VCaP (cell line): ENCODE measurements at regions not wholly inside any gene's neighbourhood (a gene's known extent, or its start where the extent isn't known, plus 50 kb on each side); places are given as distances from the start of the nearest gene placed in this dataset.

Experiments
- H3K27ac ChIP-seq: fragments of 450-650 bp; 2 replicates; pipeline ENCODE4 v1.5.1; 2017
- TF ChIP-seq, protein P1 (sequence below): fragments of 450-650 bp; conservative IDR thresholded peaks from 2 replicates; pipeline ENCODE4 v1.5.1; 2017; ENCODE audit warnings: mild to moderate bottlenecking, moderate library complexity

DNA sequence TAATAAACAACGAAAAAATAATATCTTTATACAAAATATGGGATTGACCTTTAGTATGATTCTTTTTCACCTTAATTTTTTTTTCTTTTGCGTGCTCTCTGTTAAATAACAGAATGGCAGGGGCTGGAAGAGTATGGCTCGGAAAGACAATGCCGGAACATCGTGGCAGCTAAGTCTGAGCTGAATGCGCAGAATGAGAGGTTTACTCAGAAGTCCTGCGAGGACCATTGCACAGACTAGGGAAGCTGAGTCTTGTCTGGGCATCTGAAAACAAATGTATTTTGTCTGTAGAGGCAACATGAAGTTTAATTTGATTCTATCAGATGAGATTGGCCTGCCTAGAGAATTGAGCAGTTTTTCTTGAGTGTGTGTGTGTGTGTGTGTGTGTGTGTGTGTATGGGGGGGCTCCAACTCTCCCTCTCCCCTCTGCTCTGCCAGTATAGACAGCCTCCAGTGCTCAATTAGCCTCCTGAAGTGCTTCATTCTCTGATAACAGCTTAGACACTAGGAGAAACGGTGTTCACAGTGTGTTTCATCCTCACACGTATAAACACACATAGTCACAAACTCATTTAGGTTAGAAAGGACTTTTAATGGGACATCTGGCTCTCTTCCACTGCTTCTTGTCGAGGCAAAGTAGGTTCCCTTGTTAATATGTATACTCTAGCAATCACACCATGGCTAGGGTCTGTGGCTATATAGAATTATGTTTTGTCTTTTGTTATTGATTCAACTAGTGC lies 244.3 kb upstream of the SORL1-AS1 start:
- TF ChIP-seq, protein P1, sequence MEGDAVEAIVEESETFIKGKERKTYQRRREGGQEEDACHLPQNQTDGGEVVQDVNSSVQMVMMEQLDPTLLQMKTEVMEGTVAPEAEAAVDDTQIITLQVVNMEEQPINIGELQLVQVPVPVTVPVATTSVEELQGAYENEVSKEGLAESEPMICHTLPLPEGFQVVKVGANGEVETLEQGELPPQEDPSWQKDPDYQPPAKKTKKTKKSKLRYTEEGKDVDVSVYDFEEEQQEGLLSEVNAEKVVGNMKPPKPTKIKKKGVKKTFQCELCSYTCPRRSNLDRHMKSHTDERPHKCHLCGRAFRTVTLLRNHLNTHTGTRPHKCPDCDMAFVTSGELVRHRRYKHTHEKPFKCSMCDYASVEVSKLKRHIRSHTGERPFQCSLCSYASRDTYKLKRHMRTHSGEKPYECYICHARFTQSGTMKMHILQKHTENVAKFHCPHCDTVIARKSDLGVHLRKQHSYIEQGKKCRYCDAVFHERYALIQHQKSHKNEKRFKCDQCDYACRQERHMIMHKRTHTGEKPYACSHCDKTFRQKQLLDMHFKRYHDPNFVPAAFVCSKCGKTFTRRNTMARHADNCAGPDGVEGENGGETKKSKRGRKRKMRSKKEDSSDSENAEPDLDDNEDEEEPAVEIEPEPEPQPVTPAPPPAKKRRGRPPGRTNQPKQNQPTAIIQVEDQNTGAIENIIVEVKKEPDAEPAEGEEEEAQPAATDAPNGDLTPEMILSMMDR = no peak
- H3K27ac ChIP-seq = no peak overlapping the region

DNA sequence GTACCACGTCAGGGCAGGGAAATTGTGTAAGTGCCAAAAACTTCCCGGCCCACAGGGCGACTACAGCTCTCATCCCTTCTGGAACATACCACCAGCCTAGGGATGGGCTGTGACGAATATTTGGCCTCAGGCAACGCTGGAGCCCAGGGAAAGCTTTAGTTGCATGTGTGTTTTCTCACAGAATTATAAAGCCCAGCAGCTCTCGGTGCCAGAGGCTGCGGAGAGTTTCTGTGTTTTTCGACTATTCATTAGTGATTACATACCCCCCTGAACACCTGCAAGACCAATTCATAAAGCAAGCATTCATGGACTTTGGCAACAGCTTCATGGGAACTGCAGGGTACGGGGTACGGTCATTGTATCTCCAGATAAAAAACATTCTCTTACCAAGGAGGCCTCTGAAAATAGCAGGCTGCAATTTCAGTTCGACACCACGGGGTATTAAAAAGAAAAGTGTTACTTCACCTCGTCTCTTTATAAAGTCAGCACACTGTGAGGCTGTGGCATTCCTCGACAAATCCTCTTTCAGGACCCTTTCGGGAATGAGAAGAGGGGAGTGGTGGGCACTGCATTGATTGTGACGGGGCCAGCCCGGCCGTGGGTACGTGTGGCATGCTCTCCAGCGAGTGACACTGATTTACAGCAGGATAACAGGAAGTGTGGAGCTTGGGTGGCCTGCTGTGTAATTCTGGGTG lies 243.6 kb upstream of the SORL1-AS1 start:
- no peak overlapping the region for H3K27ac ChIP-seq
- TF ChIP-seq, protein P1 = no peak

DNA sequence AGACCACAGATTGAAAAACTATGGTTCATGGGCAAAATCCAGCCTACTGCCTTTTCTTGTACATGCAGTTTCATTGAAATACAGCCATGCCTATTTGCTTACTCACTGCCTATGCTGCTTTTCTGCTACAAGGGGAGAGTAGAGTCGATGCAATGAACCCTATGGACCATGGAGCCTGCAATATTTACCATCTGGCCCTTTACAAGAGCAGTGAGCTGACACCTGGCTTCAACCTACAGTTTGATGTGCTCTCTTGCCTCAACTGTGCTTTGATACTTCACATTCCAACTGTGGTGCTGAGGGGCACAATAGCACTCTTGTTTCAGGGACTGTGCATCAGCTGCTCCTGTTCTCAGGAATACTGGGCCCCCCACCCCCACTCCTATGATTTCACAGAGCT lies 239.5 kb upstream of the SORL1-AS1 start:
- H3K27ac ChIP-seq = no peak overlapping the region
- TF ChIP-seq, protein P1 = no peak

DNA sequence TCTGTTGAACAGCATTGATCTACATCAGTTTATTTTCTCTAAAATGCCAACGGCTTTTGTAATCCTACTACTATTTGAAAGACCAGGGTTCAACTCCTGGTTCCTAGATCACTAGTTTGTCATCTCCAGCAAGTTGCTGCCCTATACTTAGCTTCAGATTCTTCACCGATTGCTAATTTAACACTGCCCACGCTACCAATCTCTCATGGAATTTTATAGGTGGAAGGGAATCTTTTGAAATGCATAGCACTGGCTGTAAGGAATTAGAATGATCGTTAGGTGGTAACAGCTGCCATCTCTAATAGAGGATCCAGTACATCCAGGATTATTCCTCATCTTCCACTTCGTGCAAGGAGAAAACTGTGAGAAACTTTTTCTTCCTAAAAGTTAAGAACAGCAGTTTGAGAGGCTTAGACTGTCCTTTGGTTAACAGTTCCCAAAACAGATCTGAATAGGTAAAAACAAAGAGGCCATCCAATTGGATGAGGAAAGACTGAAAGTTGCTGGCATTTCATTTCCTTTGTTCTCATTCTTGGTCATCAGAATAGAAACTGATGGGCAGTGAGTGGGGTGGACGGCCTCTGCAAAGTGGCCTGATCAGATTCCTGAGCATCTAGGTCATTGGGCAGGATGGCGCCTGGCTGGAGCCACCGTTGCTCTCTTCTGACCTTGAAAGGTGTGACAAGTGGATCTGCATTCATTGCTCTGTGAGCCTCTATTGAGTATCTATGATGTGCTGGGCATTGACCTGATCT lies 236.3 kb upstream of the SORL1-AS1 start:
- no peak overlapping the region for H3K27ac ChIP-seq
- TF ChIP-seq, protein P1 = no peak

DNA sequence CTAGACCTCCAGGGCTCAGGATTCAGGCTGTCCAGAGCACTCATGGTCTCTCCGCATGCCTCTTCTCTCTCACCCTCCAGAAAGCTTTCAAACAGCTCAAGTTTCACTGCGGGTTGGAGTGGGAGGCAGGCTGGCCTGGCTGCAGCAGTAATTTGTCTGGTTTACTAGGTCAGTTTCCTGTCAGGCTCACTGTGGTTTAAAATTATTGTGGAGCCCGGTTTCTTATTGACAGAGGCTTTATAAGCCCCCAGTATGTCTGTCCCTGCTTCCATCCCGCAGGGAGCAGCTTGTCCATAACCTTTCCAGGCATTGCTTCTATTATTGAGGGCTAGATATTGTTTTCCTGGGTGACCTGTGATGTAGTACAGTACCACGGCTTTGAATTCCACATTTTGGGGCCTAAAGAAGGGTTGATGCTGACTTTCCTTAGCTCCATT lies 235.3 kb upstream of the SORL1-AS1 start:
- H3K27ac ChIP-seq = no peak overlapping the region
- TF ChIP-seq, protein P1 = no peak

DNA sequence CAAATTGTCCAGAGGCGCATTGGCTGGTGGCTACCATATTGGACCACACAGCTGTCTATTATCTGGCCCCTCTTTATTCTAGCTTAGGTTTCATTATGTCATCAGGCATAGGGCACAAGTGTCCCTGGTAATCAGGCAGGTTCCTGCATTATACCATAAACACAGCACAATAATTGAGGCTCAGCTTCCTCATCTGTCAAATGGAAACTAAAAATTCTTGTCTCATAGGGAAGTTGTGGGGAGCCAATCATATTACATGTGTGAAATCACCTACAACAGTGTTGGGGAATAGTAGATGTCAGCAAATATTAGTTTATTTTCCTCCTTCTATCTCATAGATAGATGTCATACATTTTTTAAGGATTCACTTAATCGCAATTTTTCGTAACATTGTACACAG lies 231.0 kb upstream of the SORL1-AS1 start:
- no peak overlapping the region for H3K27ac ChIP-seq
- TF ChIP-seq, protein P1 = no peak
